OCI-M1 (cell line): ENCODE measurements at regions not wholly inside any gene's neighbourhood (a gene's known extent, or its start where the extent isn't known, plus 50 kb on each side); places are given as distances from the start of the nearest gene placed in this dataset.
"Not testable (repeated sequence)": the region's sequence is repeated elsewhere in the genome, so short reads cannot be mapped to it uniquely, and the experiment has no call there.

Experiments
- DNase-seq: peaks from one replicate; lab custom pipeline; 2025; lab: John Stamatoyannopoulos, UW

DNA sequence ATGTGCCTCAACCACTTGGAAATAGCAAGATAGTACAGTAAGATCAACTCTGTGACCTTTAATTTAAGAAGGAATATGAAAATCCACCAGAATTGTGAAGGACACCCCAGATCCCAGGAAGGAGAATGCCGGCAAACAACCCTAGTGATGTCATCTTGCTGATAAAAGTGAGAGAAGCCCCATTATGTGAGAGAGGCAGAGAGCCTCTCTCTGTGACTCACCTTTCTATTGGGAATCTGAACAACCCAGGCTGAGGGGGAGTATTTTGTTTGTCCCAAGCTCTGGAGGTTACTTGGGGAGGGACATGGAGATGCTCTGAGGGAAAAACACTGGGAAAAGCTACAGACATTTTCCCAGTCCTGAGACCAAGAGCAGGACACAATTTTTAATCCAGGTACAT, 188.3 kb upstream of the FERMT1 start:
- no peak for DNase-seq

- DNase-seq: no peak
Measured at GRCh38 chr20:6305536-6305935, 182.7 kb upstream of the FERMT1 start.

DNA sequence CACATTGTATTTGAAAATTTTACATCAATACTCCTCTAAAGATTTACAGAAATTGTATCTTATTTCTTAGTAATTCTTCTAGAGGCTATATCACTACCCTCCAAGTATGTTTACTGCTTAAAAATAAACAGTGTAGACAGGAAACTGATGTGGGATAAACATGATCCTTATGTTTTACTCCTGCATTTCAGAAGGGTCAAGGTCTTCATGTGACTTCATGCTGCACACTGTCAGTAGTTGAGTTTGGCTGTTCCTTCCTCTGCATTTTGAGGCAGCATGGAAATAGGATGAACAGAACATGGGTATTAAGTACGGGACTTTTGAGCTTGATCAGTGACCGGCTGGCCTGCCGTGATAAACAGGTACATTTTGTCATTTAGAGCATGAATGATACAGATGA, 179.2 kb upstream of the FERMT1 start:
- DNase-seq: no peak

- no peak for DNase-seq
Measured at GRCh38 chr20:6299456-6299855, 176.6 kb upstream of the FERMT1 start.

GRCh38 chr20:6298049-6298448, 175.2 kb upstream of the FERMT1 start:
- no peak for DNase-seq

DNA sequence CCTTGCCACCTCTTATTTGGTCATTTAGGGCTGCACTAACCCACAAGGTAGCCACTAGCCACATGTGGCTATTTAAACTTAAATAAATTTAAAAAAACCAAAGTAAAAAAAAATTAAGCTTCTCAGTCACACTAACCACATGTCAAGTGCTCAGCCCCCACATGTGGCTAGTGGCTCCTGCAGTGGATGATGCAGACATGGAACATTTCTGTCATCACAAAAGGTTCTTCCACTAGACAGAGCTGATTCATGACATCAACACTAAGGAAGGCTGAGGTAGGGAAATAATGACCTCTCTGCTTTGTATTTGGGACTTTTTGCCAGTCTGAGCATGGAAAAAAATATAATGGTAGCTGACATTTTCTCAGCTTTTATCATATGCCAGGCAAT, 173.0 kb upstream of the FERMT1 start:
- DNase-seq: no peak

DNA sequence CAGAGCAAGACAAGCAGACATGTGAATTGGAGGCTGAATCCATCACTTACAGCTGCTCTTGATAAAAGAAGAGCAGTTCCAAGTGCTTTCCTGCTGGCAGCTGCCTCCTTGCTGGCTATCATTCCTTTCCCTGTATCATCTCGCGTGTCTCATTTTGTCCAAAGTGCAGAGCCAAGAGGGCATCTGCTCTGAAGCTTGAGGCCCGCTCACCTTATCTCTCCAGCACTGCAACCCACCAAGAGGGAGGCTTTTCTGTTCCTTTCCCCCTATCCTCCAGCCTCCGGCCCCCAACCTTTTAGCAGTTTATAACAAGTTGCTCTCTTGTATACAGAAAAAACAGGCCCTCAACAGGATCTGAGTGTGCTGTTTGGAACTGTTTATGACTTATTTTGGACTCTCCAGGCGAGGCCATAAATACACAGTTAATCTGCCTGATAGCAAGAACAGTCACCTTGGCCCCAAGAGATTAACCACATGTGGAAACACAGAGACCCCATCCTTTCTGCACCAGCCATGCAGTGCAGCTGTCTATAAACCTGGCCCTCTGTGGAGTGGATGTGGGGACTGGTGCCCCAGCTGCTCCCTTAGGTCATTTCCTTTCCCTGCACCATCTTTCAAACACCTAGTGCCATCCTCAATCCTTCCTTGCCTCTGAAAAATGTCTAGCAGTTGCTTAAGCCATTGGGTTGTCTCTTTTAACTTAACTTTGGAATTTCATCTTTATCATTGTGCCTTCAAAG, 172.5 kb upstream of the FERMT1 start:
- DNase-seq: no peak

GRCh38 chr20:6287471-6287870, 164.6 kb upstream of the FERMT1 start:
- no peak for DNase-seq

DNA sequence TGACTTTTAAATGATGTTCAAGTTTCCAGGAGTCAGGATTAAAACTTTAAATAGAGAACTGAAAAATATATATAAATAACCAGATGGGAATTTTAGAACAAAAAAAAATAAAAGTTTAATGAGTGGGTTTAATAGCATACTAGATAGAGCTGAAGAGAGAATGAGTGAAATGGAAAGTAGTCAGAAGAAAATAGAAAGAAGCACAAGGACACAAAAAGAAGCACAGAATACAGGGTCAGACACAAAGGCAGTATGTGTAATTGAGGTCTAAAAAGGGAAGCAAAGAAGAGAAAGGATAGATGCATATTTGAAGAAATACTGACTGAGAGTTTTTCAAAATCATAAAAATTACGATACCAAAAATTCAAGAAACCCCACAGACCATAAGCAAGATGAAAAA, 159.8 kb upstream of the FERMT1 start:
- no peak for DNase-seq

- no peak for DNase-seq
Measured at GRCh38 chr20:6277661-6278240, 154.9 kb upstream of the FERMT1 start.

- DNase-seq: not testable (repeated sequence)
Measured at GRCh38 chr20:6270404-6270803, 147.6 kb upstream of the FERMT1 start.

DNA sequence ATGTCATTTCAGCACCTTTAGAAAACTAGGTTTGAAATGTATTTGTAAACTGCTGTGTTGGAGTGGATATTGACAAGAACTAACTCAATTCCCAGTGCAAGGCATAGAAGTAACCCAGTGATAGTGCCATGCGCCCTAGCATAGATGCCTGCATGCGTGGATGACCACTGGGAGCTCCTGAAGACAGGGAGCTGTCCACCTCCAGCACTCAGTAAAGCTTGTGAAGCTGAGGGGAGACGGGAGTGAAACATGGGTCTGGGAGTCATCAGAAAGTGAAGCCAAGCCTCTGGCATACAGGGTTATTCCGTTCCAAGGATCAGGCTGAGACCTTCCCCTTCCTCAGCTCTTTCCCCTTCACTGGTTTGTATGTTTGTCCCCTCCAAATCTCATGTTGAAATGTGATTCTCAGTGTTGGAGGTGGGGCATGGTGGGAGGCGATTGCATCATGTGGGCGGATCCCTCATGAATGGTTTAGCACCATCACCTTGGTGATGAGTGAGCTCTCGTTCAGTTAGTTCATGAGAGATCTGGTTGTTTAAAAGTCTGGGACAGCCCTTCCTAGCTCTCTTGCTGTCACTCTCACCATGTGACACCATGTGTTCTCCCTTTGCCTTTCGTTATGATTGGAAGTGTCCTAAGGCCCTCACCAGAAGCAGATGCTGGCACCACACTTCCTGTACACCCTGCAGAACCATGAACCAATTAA, 146.5 kb upstream of the FERMT1 start:
- peak; percentile 59 for DNase-seq

- peak; percentile 86 for DNase-seq
Measured at GRCh38 chr20:6265204-6265904, 142.5 kb upstream of the FERMT1 start.

DNA sequence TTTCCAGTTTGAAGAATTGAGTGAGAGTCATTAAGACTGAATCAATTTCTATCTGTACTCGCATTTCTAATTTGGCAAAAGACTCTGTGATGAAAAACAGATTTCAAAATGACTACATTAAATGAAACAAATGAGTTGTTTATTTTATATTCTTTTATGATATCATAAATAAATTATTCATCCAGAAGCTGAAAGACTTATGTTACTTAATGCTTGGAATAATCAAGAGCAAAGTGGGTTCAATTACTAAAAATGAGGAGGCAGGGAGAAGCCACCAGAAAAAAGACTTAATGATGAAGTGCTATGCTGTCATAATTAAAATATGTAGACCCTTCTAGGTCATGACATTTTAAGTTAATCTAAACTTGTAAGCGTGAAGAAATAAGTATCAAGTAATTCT, 130.6 kb upstream of the FERMT1 start:
- no peak for DNase-seq

GRCh38 chr20:6245436-6245835, 122.6 kb upstream of the FERMT1 start:
- no peak for DNase-seq

DNA sequence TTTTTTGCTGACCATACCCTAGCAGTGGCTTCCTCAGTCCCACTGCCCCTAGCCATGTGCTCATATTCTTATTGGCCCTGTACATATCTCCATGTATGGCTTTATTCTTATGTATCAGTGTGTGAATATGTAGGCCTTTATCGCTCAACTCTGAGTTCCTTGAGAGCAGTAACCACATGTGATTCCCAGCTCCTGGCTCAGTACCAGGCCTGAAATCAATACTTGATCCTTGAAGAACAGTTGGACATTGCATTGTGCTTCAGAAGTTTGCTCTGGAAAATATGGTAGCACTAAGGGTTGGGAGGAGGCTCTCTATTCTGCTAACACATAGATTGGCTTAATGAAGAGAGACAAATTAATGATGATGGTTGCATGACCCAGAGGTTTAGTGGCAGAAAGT, 118.8 kb upstream of the FERMT1 start:
- DNase-seq: no peak

DNA sequence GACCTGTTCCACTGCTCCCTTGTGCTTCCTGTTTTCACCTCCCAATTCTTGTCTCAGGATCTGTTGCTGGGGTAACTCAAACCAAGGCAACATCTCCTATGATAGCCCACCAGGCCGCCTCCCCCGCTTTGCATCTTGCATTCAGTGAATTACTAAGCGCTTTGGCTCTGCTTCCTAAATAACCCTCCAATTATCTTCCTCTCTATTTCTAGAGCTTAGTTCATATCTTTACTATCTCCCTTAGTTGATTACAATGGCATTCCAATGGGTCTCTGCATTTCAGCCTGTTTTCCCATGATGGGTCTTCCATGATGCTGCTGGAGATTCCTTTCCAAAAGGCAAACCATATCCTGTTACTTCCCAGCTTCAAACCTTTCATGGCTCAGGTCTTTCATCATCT, 117.2 kb upstream of the FERMT1 start:
- no peak for DNase-seq

- DNase-seq: no peak
Measured at GRCh38 chr20:6238421-6238820, 115.6 kb upstream of the FERMT1 start.

DNA sequence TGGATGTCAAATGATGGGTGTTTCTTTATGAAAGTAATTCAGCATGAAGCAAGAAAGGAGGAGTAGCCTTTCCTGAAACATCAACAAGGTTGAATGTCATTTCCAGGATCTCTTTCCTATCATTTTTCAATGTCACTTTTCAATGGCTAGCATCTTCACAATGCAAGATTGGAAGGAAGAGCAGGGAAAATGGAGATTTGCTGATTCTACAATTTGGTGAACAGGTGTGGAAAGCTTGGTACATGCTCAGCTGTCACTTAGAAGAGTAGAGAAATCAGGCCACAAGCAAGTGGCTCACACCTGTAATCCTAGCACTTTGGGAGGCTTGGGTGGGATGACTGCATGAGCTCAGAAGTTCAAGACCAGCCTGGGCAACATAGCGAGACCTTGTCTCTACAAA, 112.7 kb upstream of the FERMT1 start:
- no peak for DNase-seq

- DNase-seq: no peak
Measured at GRCh38 chr20:6232436-6232835, 109.6 kb upstream of the FERMT1 start.

- DNase-seq: no peak
Measured at GRCh38 chr20:6231556-6231955, 108.7 kb upstream of the FERMT1 start.

GRCh38 chr20:6228302-6228843, 105.5 kb upstream of the FERMT1 start:
- no peak for DNase-seq

DNA sequence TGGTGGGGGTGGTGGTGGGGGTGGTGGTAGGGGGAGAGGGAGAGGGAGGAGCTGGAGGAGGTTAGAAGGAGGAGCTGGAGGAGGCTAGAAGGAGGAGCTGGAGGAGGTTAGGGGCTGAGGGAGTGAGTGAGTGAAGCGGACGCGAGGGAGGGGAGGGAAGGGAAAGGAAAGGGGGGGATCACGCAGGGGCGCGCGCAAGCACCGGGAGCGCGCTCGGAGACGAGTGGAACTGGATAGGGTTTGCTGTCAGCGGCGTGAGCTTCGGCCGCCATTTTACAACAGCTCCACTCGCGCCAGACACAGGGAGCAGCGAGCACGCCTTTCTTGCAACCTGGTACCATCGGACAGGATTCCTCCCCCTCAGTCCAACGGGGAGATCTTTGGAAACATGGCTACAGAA, 90.5 kb upstream of the FERMT1 start:
- no peak for DNase-seq
